Left ventricle myocardium superior (tissue), 1 donor: ENCODE measurements at regions not wholly inside any gene's neighbourhood (a gene's known extent, or its start where the extent isn't known, plus 50 kb on each side); places are given as distances from the start of the nearest gene placed in this dataset.

Experiments used
- ATAC-seq: fragments of 200-7000 bp; cut with Tn5 transposase; one replicate; pipeline ENCODE4 v1.9.1; 2020; ENCODE audit warnings: mild to moderate bottlenecking, moderate library complexity
- DNase-seq: peaks from one replicate; pipeline ENCODE4 v3.0.0-alpha.2; 2020
- intact Hi-C: fragments of 100-400 bp; cut with micrococcal nuclease; formaldehyde crosslinking; loops from one replicate; pipeline ENCODE4 v1.11.0; 2022
- donor health status: DM: no; HTN: yes; CAD: no; lungs with severe emphysema.

- intact Hi-C loops, result no loop called here
- ATAC-seq, result no peak
- no peak for DNase-seq
Observed at GRCh38 chr5:161235569-161235968, 311.0 kb downstream of the GABRB2 start.

DNA sequence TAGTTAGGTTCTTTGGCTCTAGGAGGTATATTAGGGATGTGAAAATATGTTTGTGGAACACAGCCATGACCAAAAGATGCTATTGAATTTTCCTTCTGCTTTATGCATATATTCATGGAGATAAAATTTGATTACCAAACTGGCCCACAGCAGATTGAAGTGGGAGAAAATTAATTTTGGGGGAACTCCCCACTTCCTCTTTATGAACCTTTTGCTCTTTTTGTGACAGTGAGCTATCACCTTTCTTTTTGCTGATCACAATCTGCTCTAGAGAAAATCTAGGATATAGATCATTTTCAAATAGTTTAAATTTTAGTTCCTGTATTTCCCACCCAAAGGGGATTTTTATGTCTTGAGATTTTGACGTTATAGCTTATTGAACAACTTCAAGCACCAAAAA lies 313.0 kb downstream of the GABRB2 start:
- DNase-seq (no peak), ATAC-seq (no peak)
- intact Hi-C loops, result no loop called here

GRCh38 chr5:161230221-161230620 lies 316.3 kb downstream of the GABRB2 start:
- peak; percentile 43 for ATAC-seq
- intact Hi-C loops, result no loop called here
- no peak for DNase-seq

GRCh38 chr5:161219816-161220215 lies 326.7 kb downstream of the GABRB2 start:
- DNase-seq (no peak), ATAC-seq (no peak)
- intact Hi-C loops, result no loop called here

- no peak for ATAC-seq
- DNase-seq, result no peak
- intact Hi-C loops, result no loop called here
Observed at GRCh38 chr5:161216877-161217276, 329.6 kb downstream of the GABRB2 start.

GRCh38 chr5:161212123-161212712 lies 334.3 kb downstream of the GABRB2 start:
- intact Hi-C loops, result no loop called here
- DNase-seq (no peak), ATAC-seq (no peak)

DNA sequence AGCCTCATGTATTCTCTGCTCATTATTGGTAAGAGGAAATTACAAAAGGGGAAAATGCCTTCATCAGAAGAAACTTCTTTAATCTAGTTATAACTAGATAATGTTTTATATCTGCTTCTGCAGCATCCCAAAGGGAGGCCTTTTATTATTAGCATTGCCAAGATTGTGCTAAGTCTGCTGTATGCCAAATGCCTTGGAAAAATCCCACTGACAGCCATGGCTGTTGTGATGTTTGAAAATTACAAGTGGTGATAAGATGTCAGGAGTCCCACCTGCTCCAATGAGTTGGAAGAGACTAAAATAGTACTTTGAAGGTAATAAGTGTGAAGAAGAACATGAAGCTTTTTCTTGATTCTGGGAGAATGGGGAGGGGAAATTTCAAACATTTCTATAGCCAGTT lies 345.0 kb downstream of the GABRB2 start:
- intact Hi-C loops, result no loop called here
- DNase-seq, result no peak

DNA sequence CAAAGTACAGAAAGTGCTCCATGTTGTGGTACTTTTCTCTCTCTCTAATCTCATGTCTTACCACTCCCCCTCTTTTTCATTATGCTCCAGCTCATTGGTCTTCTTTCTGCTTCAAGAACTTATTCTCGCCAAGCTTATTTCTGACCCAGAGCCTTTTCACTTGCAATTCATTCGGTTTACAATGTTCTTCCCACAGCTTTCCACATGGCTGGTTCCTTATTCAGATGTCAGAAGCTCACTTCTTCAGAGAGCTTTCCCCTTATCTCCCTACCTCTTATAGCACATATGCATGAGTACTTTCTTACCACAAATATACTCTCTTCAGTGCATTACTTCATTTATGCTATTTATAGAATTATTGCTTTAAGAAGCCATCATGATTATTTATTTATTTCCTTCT lies 338.8 kb upstream of the ATP10B start:
- intact Hi-C loops, result no loop called here
- no peak for DNase-seq
- ATAC-seq, result no peak

More for the DNA sequence above, 345.0 kb downstream of the GABRB2 start:
- ATAC-seq, result no peak

DNA sequence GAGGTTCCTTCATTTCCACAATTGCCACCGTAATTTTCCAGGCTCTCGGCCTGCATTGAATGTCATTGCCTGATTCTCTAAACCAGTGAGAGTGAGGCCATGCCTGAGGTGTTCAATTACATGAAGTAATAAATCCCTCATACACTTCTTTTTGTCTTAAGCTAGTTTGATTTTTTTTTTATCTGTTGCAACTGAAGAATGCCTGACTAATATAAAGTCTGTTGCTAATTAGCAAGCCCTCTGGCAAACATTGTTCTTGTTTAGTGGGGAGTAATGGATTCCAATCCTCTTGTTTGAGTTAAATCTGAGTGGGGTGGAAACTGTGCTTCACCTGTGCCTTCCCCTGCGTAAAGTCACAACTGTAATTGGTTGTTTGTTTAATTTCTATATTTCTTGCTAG lies 338.1 kb upstream of the ATP10B start:
- DNase-seq, result no peak
- intact Hi-C loops, result no loop called here

DNA sequence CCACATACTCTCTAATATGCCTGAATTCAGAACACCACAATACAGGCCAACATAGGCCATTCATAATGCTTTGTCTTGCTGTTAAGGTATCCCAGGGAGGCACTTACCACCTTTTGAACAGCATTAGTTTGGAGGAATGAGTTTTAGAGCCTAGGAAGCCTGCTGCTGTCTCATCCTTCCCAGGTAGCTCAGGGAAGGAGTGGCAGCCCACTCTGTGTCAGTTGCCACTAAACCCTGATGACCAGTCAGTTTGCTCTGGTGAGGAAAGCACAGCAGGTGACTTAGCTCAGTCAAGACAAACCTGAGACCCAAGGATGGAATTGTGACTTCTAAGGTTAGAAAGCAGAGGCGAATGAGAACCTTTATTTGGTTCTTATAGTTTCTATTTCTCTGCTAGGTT lies 337.4 kb upstream of the ATP10B start:
- intact Hi-C loops, result no loop called here
- DNase-seq (no peak), ATAC-seq (no peak)

More for the DNA sequence above, 338.1 kb upstream of the ATP10B start:
- ATAC-seq, result no peak

DNA sequence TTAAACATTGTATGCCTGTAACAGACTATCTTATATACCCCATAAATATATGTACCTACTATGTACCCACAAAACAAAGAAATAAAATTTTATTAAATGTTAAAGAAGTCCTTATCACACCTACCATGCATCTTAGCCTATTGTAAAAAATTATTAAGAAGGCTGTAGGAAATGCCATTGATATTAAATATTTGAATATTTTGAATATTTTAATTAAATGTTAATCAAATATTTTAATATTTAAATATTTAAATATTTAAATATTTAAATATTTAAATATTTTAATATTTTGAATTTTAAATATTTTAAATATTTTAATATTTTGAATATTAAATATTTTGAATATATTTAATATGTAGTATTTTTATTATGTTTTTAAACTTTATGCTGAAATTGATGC lies 331.5 kb upstream of the ATP10B start:
- intact Hi-C loops, result no loop called here
- no peak for DNase-seq
- no peak for ATAC-seq

- ATAC-seq (no peak), DNase-seq (no peak)
- intact Hi-C loops, result no loop called here
Observed at GRCh38 chr5:161176221-161176620, 324.2 kb upstream of the ATP10B start.

DNA sequence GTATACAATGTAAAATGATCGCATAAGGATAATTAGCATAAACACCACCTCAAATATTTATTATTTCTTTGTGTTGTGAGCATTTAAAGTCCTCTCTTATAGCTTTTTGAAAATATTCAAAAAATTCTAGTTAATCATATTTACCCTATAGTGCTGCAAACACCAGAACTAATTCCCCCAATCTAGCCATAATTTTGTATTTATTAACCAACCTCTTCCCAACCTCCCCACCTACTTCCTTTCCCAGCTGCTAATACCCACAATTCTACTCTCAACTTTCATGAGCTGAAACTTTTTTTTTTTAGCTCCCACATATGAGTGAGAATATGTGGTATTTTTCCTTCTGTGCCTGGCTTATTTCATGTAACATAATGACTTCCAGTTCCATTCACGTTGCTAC lies 317.8 kb upstream of the ATP10B start:
- intact Hi-C loops, result no loop called here
- DNase-seq (no peak), ATAC-seq (no peak)

GRCh38 chr5:161167016-161167767 lies 315.2 kb upstream of the ATP10B start:
- DNase-seq (no peak), ATAC-seq (no peak)
- intact Hi-C loops, result no loop called here

- DNase-seq (no peak), ATAC-seq (no peak)
- intact Hi-C loops, result no loop called here
Observed at GRCh38 chr5:161165998-161166660, 314.1 kb upstream of the ATP10B start.

GRCh38 chr5:161157925-161158324 lies 305.9 kb upstream of the ATP10B start:
- intact Hi-C loops, result no loop called here
- no peak for ATAC-seq
- no peak for DNase-seq

GRCh38 chr5:161155451-161155850 lies 303.4 kb upstream of the ATP10B start:
- no peak for DNase-seq
- ATAC-seq, result no peak
- intact Hi-C loops, result no loop called here

DNA sequence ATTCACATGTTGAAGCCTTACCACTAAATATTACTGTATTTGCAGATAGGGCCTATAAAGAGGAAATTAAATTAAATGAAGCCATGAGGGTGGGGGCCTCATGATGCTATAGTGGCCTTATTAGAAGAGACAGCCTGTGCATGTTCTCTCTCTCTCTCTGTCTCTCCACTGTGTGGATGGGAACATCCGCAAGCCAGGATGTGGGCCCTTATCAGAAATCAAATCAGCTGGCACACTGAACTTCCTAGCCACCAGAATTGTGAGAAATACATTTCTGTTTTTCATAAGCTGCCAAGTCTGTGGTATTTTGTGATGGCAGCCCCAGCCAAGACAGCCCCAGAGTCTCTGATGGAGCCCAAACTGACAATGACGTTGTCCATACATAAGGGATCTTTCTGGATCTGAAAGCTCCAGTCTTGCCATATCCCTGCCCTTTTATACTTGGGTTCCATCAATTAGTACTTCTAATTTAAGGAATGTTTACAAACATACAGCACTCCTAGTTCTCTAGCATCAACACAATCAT lies 300.5 kb upstream of the ATP10B start:
- ATAC-seq (no peak), DNase-seq (no peak)
- intact Hi-C loops, result no loop called here

GRCh38 chr5:161150441-161150988 lies 298.5 kb upstream of the ATP10B start:
- ATAC-seq (no peak), DNase-seq (no peak)
- intact Hi-C loops, result no loop called here

- DNase-seq, result no peak
- no peak for ATAC-seq
- intact Hi-C loops, result no loop called here
Observed at GRCh38 chr5:161149078-161149477, 297.1 kb upstream of the ATP10B start.
